ENCODE measurements at regions not wholly inside any gene's neighbourhood (a gene's known extent, or its start where the extent isn't known, plus 50 kb on each side); places are given as distances from the start of the nearest gene placed in this dataset.

GRCh38 chr20:22369100-22369499 lies 215.3 kb downstream of the FOXA2 start:
- ChIA-PET POLR2A (ENCODE audit: partially characterized antibody) (no interaction called here), CTCF (ENCODE audit: partially characterized antibody) (interaction anchor here (1.0 to 1.2 kb wide), 3 partner anchors 11 to 155 kb away, joined by 3 read pairs; no protein-coding TSS in a partner anchor)
- Histone ChIP-seq H3K56ac (replicated peaks; ENCODE audit: insufficient read length, low read depth, low read length) (no peak overlapping the region), H4K8ac (ENCODE audit: extremely low read depth, insufficient read depth, low read length) (no peak overlapping the region), H3K4me1 (replicated peaks in 1 of 4; ENCODE audit: control insufficient read depth in 3 of 4, insufficient read depth in 4 of 4, low read length in 3 of 4) (peaks cover 0 to 8% (median 1%) of the 10 kb centered on the region in 4 experiments; a peak in 2 of 7 replicates), H3K9me3 (ENCODE audit: insufficient read depth in 2 of 2, low read depth in 1 of 2, low read length in 1 of 2) (no peaks in the 10 kb centered on the region), H3K14ac (ENCODE audit: insufficient read length) (no peak overlapping the region), H3K27me3 (replicated peaks in 1 of 4; ENCODE audit: control insufficient read depth in 3 of 4, extremely low read depth in 1 of 4, insufficient read depth in 3 of 4, low read length in 3 of 4) (peaks cover 0 to 10% (median 2%) of the 10 kb centered on the region in 4 experiments; a peak in 5 of 7 replicates), H3K4me2 (ENCODE audit: insufficient read depth in 1 of 2, low read depth in 2 of 2, low read length in 2 of 2) (no peak overlapping the region), H2BK5ac (ENCODE audit: low read depth, low read length) (no peak overlapping the region), H3K9ac (replicated peaks in 1 of 4; ENCODE audit: extremely low read depth in 1 of 4, low read depth in 3 of 4, low read length in 3 of 4) (no peak overlapping the region), H3K23ac (ENCODE audit: insufficient read length) (no peak overlapping the region), H3K79me2 (ENCODE audit: control insufficient read depth in 1 of 2, insufficient read depth in 2 of 2, low read length in 2 of 2) (no peaks in the 10 kb centered on the region), H4K20me1 (replicated peaks in 1 of 2; ENCODE audit: control insufficient read depth in 1 of 2, insufficient read depth in 2 of 2, low read length in 2 of 2) (peaks cover 0 to 2% of the 10 kb centered on the region in 2 experiments), H3K4me3 (ENCODE audit: extremely low read depth in 1 of 4, insufficient read depth in 2 of 4, low read depth in 3 of 4, low read length in 4 of 4) (no peak overlapping the region), H3K4ac (replicated peaks; ENCODE audit: insufficient read length, low read depth, low read length) (no peak overlapping the region), H3K79me1 (ENCODE audit: low read depth, low read length) (no peaks in the 10 kb centered on the region), H3K23me2 (ENCODE audit: low read depth, low read length) (peaks cover 2% of the 10 kb centered on the region; the same call in 1 of the 2 replicates), H2BK20ac (ENCODE audit: low read length) (no peak overlapping the region), H4K5ac (ENCODE audit: insufficient read length, low read depth, low read length) (no peak overlapping the region), H3K36me3 (ENCODE audit: control insufficient read depth in 2 of 4, insufficient read depth in 4 of 4, low read length in 3 of 4) (no peaks in the 10 kb centered on the region), H2BK120ac (replicated peaks; ENCODE audit: low read depth, low read length) (no peak overlapping the region), H3K27ac (ENCODE audit: low read depth, low read length) (no peak overlapping the region), H3K18ac (ENCODE audit: extremely low read depth, low read length) (no peak overlapping the region), H4K91ac (replicated peaks; ENCODE audit: insufficient read length, low read length) (no peak overlapping the region), H2AFZ (ENCODE audit: low read length) (no peak overlapping the region), H2BK15ac (ENCODE audit: low read length) (no peak overlapping the region), H2AK5ac (ENCODE audit: low read depth, low read length) (no peak overlapping the region), H2BK12ac (ENCODE audit: low read depth, low read length) (no peak overlapping the region)
- FAIRE-seq (no peak), DNase-seq (ENCODE audit: low read depth in 1 of 2, low spot score in 2 of 2) (no peak)
- TF ChIP-seq RXRA (IDR thresholded peaks at IDR 0.05; ENCODE audit: insufficient read depth, low read depth, low read length) (no peak), CBX5 (IDR thresholded peaks at IDR 0.05; ENCODE audit: low read depth, low read length) (no peak)
- WGBS, 2 experiments (ENCODE audit: extremely low coverage in 1 of 2, insufficient coverage in 1 of 2, insufficient read length in 1 of 2, insufficient replicate concordance in 2 of 2, low coverage in 1 of 2, low lambda C conversion rate in 2 of 2, missing lambda C conversion rate in 1 of 2) = 94% methylated on average over 3 of the region's 3 CpGs; no CpG with 5 or more reads in 1 of the 2 experiments

Data from H1 (cell line).